ENCODE measurements at regions not wholly inside any gene's neighbourhood (a gene's known extent, or its start where the extent isn't known, plus 50 kb on each side); places are given as distances from the start of the nearest gene placed in this dataset.

DNA sequence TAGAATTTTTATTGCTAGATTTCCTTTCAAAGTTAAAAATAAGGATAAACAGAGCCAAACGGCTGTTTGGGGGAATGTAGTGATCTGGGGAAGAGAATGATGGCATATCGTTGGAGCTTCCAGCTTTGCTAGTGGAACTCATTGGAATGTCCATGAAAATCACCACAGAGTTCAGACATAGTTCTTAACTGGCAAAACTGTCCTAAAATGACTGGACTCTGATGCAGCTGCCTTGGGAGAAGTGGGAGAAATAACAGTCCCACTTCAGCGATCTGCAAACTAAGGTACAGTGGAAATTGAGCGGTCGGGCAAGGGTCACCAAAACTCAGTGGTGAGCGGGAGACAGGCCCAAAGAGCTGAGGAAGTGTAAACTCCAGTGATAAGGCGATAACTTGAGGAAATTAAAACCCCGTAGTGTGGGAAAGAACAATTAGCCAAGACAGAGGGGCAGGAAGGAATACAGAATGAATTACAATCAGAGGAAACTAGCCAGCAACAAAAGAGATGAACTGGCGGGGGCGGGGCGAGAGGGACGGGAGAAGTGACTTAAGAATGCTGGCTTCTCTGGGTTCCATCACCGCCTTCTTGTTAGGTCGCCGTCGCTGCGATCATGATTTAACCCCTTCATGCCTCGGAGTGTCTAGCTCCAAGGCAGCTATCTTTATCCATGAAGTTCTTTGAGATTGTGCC, 89.8 kb upstream of the ARHGAP29 start:
- no peak for TF ChIP-seq ZNF768 (tag by site-specific recombination; IDR thresholded peaks at IDR 0.05)
- TF ChIP-seq ZNF830 (tag by site-specific recombination; IDR thresholded peaks at IDR 0.05; ENCODE audit: low read depth), result no peak
- no peak for TF ChIP-seq ZBTB8A (tag by site-specific recombination; IDR thresholded peaks at IDR 0.05)
- TF ChIP-seq ZNF785 (tag by site-specific recombination; IDR thresholded peaks at IDR 0.05), result no peak
- no peak for TF ChIP-seq ZNF335 (tag by site-specific recombination; conservative IDR thresholded peaks at IDR 0.05)
- TF ChIP-seq KLF16 (tag by site-specific recombination; IDR thresholded peaks at IDR 0.05), result no peak
- no peak for TF ChIP-seq ZNF529 (tag by site-specific recombination; IDR thresholded peaks at IDR 0.05; ENCODE audit: insufficient replicate concordance)
- TF ChIP-seq, protein P1, sequence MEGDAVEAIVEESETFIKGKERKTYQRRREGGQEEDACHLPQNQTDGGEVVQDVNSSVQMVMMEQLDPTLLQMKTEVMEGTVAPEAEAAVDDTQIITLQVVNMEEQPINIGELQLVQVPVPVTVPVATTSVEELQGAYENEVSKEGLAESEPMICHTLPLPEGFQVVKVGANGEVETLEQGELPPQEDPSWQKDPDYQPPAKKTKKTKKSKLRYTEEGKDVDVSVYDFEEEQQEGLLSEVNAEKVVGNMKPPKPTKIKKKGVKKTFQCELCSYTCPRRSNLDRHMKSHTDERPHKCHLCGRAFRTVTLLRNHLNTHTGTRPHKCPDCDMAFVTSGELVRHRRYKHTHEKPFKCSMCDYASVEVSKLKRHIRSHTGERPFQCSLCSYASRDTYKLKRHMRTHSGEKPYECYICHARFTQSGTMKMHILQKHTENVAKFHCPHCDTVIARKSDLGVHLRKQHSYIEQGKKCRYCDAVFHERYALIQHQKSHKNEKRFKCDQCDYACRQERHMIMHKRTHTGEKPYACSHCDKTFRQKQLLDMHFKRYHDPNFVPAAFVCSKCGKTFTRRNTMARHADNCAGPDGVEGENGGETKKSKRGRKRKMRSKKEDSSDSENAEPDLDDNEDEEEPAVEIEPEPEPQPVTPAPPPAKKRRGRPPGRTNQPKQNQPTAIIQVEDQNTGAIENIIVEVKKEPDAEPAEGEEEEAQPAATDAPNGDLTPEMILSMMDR (tag by site-specific recombination; IDR thresholded peaks at IDR 0.05), result no peak
- TF ChIP-seq ZNF138 (tag by site-specific recombination; IDR thresholded peaks at IDR 0.05; ENCODE audit: borderline replicate concordance), result no peak

Measured in HEK293 (cell line).